SH-SY5Y (cell line): ENCODE measurements at regions not wholly inside any gene's neighbourhood (a gene's known extent, or its start where the extent isn't known, plus 50 kb on each side); places are given as distances from the start of the nearest gene placed in this dataset.

ENCODE experiments used
- GATA2 ChIP-seq: IDR thresholded peaks from 2 replicates; pipeline ENCODE4 v1.6.1; 2011; ENCODE audit warnings: mild to moderate bottlenecking, low read depth, low read length
- GATA3 ChIP-seq: IDR thresholded peaks from 2 replicates; pipeline ENCODE4 v1.6.1; 2011; ENCODE audit warnings: low read depth, mild to moderate bottlenecking, low read length, moderate library complexity

DNA sequence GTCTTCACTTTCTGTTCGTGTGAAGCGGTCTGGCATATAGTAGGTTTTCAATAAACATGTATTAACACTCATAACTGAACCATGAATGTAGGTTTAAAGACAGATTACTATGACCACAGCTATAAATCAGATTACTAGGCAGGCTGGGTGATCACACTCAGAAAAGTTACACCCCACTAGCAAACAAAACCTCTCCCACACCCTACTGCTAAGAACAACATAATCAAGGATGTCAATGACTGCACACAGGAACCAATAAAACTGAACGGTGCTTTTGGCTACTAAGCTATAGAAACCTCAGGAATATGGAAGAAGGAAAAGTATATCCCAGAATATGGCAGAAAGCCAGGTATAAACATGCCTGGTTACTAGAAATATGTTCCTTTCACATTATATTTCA lies 676.9 kb downstream of the SMARCA1 start:
- TF ChIP-seq GATA2 (no peak), GATA3 (no peak)
